GM23338 (cell line): ENCODE measurements at regions not wholly inside any gene's neighbourhood (a gene's known extent, or its start where the extent isn't known, plus 50 kb on each side); places are given as distances from the start of the nearest gene placed in this dataset.

Experiments used
- ATAC-seq: fragments of 200-7000 bp; cut with Tn5 transposase; 3 replicates; pipeline ENCODE4 v1.9.1; 2020
- DNase-seq: peaks from one replicate; pipeline ENCODE4 v3.0.0-alpha.2; 2015; ENCODE audit warnings: low spot score
- H2AFZ ChIP-seq: fragments of 200-600 bp; sonication (generic); 2 replicates; pipeline ENCODE4 v1.8.0; 2016; ENCODE audit warnings: antibody characterized with exemption, mild to moderate bottlenecking, moderate library complexity
- H3F3A ChIP-seq: fragments of 200-600 bp; sonication (generic); replicated peaks from 2 replicates; pipeline ENCODE4 v1.8.0; 2017; ENCODE audit warnings: antibody characterized with exemption, mixed run types, low read depth
- H3K27ac ChIP-seq: fragments of 200-600 bp; sonication (generic); 2 replicates; pipeline ENCODE4 v1.6.1; 2016; ENCODE audit warnings: low read depth
- H3K27me3 ChIP-seq: fragments of 200-600 bp; sonication (generic); 2 replicates; pipeline ENCODE4 v1.8.0; 2016; ENCODE audit warnings: mild to moderate bottlenecking, mixed run types, moderate library complexity; ENCODE audit not compliant: insufficient read depth
- H3K36me3 ChIP-seq: fragments of 200-600 bp; sonication (generic); 2 replicates; pipeline ENCODE4 v1.8.0; 2016; ENCODE audit warnings: mild to moderate bottlenecking; ENCODE audit not compliant: insufficient read depth
- H3K4me1 ChIP-seq: fragments of 200-600 bp; sonication (generic); 2 replicates; pipeline ENCODE4 v1.8.0; 2016; ENCODE audit warnings: mild to moderate bottlenecking, moderate library complexity; ENCODE audit not compliant: insufficient read depth
- H3K4me2 ChIP-seq: fragments of 200-600 bp; sonication (generic); 2 replicates; pipeline ENCODE4 v1.7.1; 2017; ENCODE audit warnings: mixed run types
- H3K4me3 ChIP-seq: fragments of 200-600 bp; sonication (generic); 2 replicates; pipeline ENCODE4 v1.6.1; 2016; ENCODE audit warnings: mixed run types
- H3K79me2 ChIP-seq: fragments of 200-600 bp; sonication (generic); replicated peaks from 2 replicates; pipeline ENCODE4 v1.8.0; 2017; ENCODE audit warnings: mild to moderate bottlenecking; ENCODE audit not compliant: insufficient read depth
- H3K9me2 ChIP-seq: fragments of 200-600 bp; sonication (generic); 2 replicates; pipeline ENCODE4 v1.8.0; 2017; ENCODE audit not compliant: insufficient read depth
- H4K20me1 ChIP-seq: fragments of 200-600 bp; sonication (generic); replicated peaks from 2 replicates; pipeline ENCODE4 v1.8.0; 2017; ENCODE audit warnings: mild to moderate bottlenecking; ENCODE audit not compliant: insufficient read depth
- H3K27ac Mint-ChIP-seq: 2 replicates; pipeline ENCODE4 v1.8.0; 2020; ENCODE audit warnings: inconsistent platforms, mild to moderate bottlenecking, moderate library complexity, mixed read lengths
- H3K27me3 Mint-ChIP-seq: 3 replicates; pipeline ENCODE4 v1.8.0; 2022; ENCODE audit warnings: low read depth, mild to moderate bottlenecking, moderate library complexity, mixed read lengths, inconsistent platforms; ENCODE audit not compliant: insufficient read depth, poor library complexity
- H3K36me3 Mint-ChIP-seq: 3 replicates; pipeline ENCODE4 v1.8.0; 2021; ENCODE audit warnings: low read depth, mild to moderate bottlenecking, inconsistent platforms, moderate library complexity, mixed read lengths
- H3K4me1 Mint-ChIP-seq: 3 replicates; pipeline ENCODE4 v1.8.0; 2020; ENCODE audit warnings: mild to moderate bottlenecking, inconsistent platforms, mixed read lengths
- H3K4me3 Mint-ChIP-seq: 3 replicates; pipeline ENCODE4 v1.8.0; 2021; ENCODE audit warnings: moderate library complexity, mild to moderate bottlenecking, inconsistent platforms, mixed read lengths
- H3K9me3 Mint-ChIP-seq: 3 replicates; pipeline ENCODE4 v1.8.0; 2020; ENCODE audit warnings: moderate library complexity, mild to moderate bottlenecking, inconsistent platforms, mixed read lengths
- CREB1 ChIP-seq: fragments of 250-450 bp; sonication (Bioruptor Pico); IDR thresholded peaks from 2 replicates; pipeline ENCODE4 v1.5.0; 2020; ENCODE audit warnings: low read depth, mild to moderate bottlenecking, moderate library complexity
- CTCF ChIP-seq, 2 experiments: fragments of 200-600 bp in 1 of 2; sonication (generic) in 1 of 2; conservative IDR thresholded peaks; 2 replicates each; pipeline versions ENCODE4 v1.5.1 to v1.6.1; 2016 to 2017; ENCODE audit warnings: antibody characterized with exemption in 2 of 2, low read depth in 2 of 2, mild to moderate bottlenecking in 2 of 2, moderate library complexity in 1 of 2
- EZH2 ChIP-seq: fragments of 200-600 bp; sonication (generic); IDR thresholded peaks from one replicate; pipeline ENCODE4 v1.8.0; 2017; ENCODE audit warnings: antibody characterized with exemption, mild to moderate bottlenecking, low read depth; ENCODE audit not compliant: unreplicated experiment
- NANOG ChIP-seq: IDR thresholded peaks from 2 replicates; pipeline ENCODE4 v1.6.1; 2016; ENCODE audit warnings: antibody characterized with exemption, borderline replicate concordance
- POLR2AphosphoS5 ChIP-seq: IDR thresholded peaks from 2 replicates; pipeline ENCODE4 v1.6.1; 2016; ENCODE audit warnings: antibody characterized with exemption, low read depth
- REST ChIP-seq: IDR thresholded peaks from one replicate; pipeline ENCODE4 v1.6.1; 2018; ENCODE audit warnings: antibody characterized with exemption; ENCODE audit not compliant: unreplicated experiment
- STAT1 ChIP-seq: IDR thresholded peaks from one replicate; pipeline ENCODE4 v1.6.1; 2016; ENCODE audit warnings: antibody characterized with exemption; ENCODE audit not compliant: unreplicated experiment
- ZNF114 ChIP-seq: fragments of 250-450 bp; sonication (Bioruptor Pico); IDR thresholded peaks from 2 replicates; pipeline ENCODE4 v1.5.0; 2020; ENCODE audit warnings: mild to moderate bottlenecking, moderate library complexity
- ZNF331 ChIP-seq: fragments of 250-450 bp; sonication (Bioruptor Pico); IDR thresholded peaks from 2 replicates; pipeline ENCODE4 v1.5.0; 2020; ENCODE audit warnings: low read depth, mild to moderate bottlenecking, moderate library complexity

DNA sequence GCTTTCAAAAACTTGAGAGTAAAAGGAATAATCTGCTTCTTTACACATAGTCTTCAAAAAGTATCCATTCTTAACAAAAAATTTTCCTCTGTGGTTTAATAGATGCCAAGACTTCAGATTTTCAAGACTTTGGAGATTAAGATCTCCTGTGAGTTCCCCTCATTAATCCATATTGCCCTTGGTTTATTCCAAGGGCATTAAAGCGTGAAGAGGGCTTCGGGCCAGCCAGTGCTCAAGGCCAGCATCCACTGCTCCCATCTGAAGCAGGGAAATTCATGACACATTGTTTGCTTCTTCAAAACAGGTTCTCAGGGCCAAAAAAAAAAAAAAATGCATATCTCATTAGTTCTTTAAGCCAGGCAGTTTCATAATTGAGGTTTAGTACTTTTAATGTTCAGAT is 137.3 kb upstream of the RHOBTB1 start:
- Histone ChIP-seq H3K27me3 (no peaks in the 10 kb centered on the region), H3K79me2 (no peaks in the 10 kb centered on the region), H3K9me2 (no peaks in the 10 kb centered on the region), H3K36me3 (no peaks in the 10 kb centered on the region), H3K4me1 (no peaks in the 10 kb centered on the region), H3K4me3 (no peak overlapping the region), H2AFZ (no peak overlapping the region), H3F3A (no peaks in the 10 kb centered on the region), H4K20me1 (no peaks in the 10 kb centered on the region), H3K27ac (no peak overlapping the region), H3K4me2 (no peak overlapping the region)
- Mint-ChIP-seq H3K27ac (no peak overlapping the region), H3K4me1 (no peaks in the 10 kb centered on the region), H3K27me3 (peaks cover 2% of the 10 kb centered on the region), H3K4me3 (no peak overlapping the region), H3K9me3 (no peaks in the 10 kb centered on the region; the same call in 2 of the 3 replicates), H3K36me3 (no peaks in the 10 kb centered on the region)
- TF ChIP-seq NANOG, result no peak
- TF ChIP-seq STAT1, result no peak
- no peak for TF ChIP-seq REST
- ATAC-seq (no peak), DNase-seq (no peak)

GRCh38 chr10:61078542-61079275 is 134.7 kb upstream of the RHOBTB1 start:
- no peak for DNase-seq
- no peak overlapping the region for H3K27ac ChIP-seq
- no peaks in the 10 kb centered on the region for H3K4me1 ChIP-seq
- no peak for TF ChIP-seq EZH2
- Mint-ChIP-seq H3K27me3 (peaks cover 2% of the 10 kb centered on the region), H3K36me3 (no peaks in the 10 kb centered on the region), H3K27ac (no peak overlapping the region), H3K4me3 (no peak overlapping the region), H3K4me1 (no peaks in the 10 kb centered on the region), H3K9me3 (no peaks in the 10 kb centered on the region; the same call in 2 of the 3 replicates)
- no peak overlapping the region for H2AFZ ChIP-seq
- no peaks in the 10 kb centered on the region for H3K9me2 ChIP-seq
- no peak overlapping the region for H3K4me3 ChIP-seq
- no peak for ATAC-seq
- H3K79me2 ChIP-seq, result no peaks in the 10 kb centered on the region
- H4K20me1 ChIP-seq, result no peaks in the 10 kb centered on the region
- H3K36me3 ChIP-seq, result no peaks in the 10 kb centered on the region
- H3F3A ChIP-seq, result no peaks in the 10 kb centered on the region
- H3K4me2 ChIP-seq, result no peak overlapping the region
- no peaks in the 10 kb centered on the region for H3K27me3 ChIP-seq

DNA sequence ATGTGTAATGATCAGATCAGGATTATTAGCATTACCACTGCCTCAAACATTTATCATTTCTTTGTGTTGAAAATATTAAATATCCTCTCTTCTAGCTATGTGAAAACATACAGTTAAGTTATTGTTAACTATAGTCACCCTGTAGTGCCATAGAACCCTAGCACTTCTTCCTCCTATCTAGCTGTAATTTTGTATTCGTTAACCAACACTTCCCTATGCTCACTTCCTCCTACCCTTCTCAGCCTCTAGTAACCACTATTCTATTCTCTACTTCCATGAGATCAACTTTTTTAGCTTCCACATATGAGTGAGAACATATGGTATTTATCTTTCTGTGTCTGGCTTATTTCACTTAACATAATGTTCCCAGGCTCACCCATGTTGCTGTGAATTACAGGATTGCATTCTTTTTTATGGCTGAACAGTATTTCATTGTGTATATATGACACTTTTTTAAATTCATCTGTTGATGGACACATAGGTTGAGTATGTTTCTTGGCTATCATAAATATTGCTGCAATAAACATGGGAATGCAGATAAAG is 132.7 kb upstream of the RHOBTB1 start:
- Mint-ChIP-seq H3K27ac (no peak overlapping the region), H3K9me3 (no peaks in the 10 kb centered on the region; the same call in 2 of the 3 replicates), H3K4me3 (no peak overlapping the region), H3K4me1 (no peaks in the 10 kb centered on the region), H3K27me3 (no peaks in the 10 kb centered on the region), H3K36me3 (no peaks in the 10 kb centered on the region)
- Histone ChIP-seq H3K79me2 (no peaks in the 10 kb centered on the region), H3K4me2 (no peak overlapping the region), H3K4me1 (no peaks in the 10 kb centered on the region), H3K36me3 (no peaks in the 10 kb centered on the region), H3K4me3 (no peak overlapping the region), H3K27me3 (no peaks in the 10 kb centered on the region), H2AFZ (no peak overlapping the region), H3K27ac (no peak overlapping the region), H3K9me2 (no peaks in the 10 kb centered on the region), H3F3A (no peaks in the 10 kb centered on the region), H4K20me1 (no peaks in the 10 kb centered on the region)
- DNase-seq (no peak), ATAC-seq (no peak)
- TF ChIP-seq ZNF331 (no peak), CTCF (conservative IDR thresholded peaks at IDR 0.05; ENCODE audit: low read depth in 2 of 2) (no peak), POLR2AphosphoS5 (no peak), CREB1 (no peak), ZNF114 (no peak)
